ENCODE measurements at regions not wholly inside any gene's neighbourhood (a gene's known extent, or its start where the extent isn't known, plus 50 kb on each side); places are given as distances from the start of the nearest gene placed in this dataset.

- Histone ChIP-seq H3K79me2 (ENCODE audit: control insufficient read depth, insufficient read depth, low read length) (no peaks in the 10 kb centered on the region), H4K20me1 (ENCODE audit: control insufficient read depth, insufficient read depth) (no peaks in the 10 kb centered on the region), H2AFZ (ENCODE audit: control insufficient read depth, low read depth, low read length) (no peak overlapping the region), H3K4me2 (ENCODE audit: control insufficient read depth, insufficient read depth) (no peak overlapping the region), H3K36me3 (ENCODE audit: control insufficient read depth in 2 of 2, insufficient read depth in 2 of 2, low read length in 1 of 2) (no peaks in the 10 kb centered on the region), H3K4me3 (no peak overlapping the region), H3K9ac (ENCODE audit: control insufficient read depth, insufficient read depth, low read length) (no peak overlapping the region), H3K9me3 (replicated peaks; ENCODE audit: control insufficient read depth, insufficient read depth, low read length) (no peaks in the 10 kb centered on the region), H3K27ac (ENCODE audit: control insufficient read depth, insufficient read depth) (no peak overlapping the region), H3K4me1 (ENCODE audit: control insufficient read depth, insufficient read depth, low read length) (no peaks in the 10 kb centered on the region), H3K27me3 (replicated peaks in 1 of 2; ENCODE audit: control insufficient read depth in 2 of 2, insufficient read depth in 2 of 2, low read length in 1 of 2) (no peaks in the 10 kb centered on the region)
- intact Hi-C loops (cut with micrococcal nuclease; ENCODE audit: unreplicated experiment) (no loop called here), in situ Hi-C loops (cut with MboI) (no loop called here)
- ChIA-PET SMC1A (ENCODE audit: uncharacterized antibody, unreplicated experiment) (interaction anchor here (0.9 to 1.3 kb wide), 3 partner anchors 14 to 139 kb away, joined by 3 read pairs; no protein-coding TSS in a partner anchor), RAD21 (ENCODE audit: unreplicated experiment) (no interaction called here), CTCF (no interaction called here), POLR2A (no interaction called here)
- DNase-seq (ENCODE audit: low read depth, low spot score) (no peak), FAIRE-seq (no peak), ATAC-seq (no peak)
- no TSS peak for BruUV-seq (replicated peaks)
- TF ChIP-seq FOXK2 (IDR thresholded peaks at IDR 0.05) (no peak), FOS (IDR thresholded peaks at IDR 0.05; ENCODE audit: borderline replicate concordance, extremely low read depth, insufficient read length) (no peak), MEF2A (IDR thresholded peaks at IDR 0.05; ENCODE audit: insufficient read depth, low read depth, low read length) (no peak), ESRRA (IDR thresholded peaks at IDR 0.05; ENCODE audit: low read length) (no peak), CHD2 (IDR thresholded peaks at IDR 0.05; ENCODE audit: borderline replicate concordance, low read depth, low read length) (no peak), ZBTB33 (IDR thresholded peaks at IDR 0.05) (no peak), KLF5 (IDR thresholded peaks at IDR 0.05; ENCODE audit: partially characterized antibody) (no peak), GATAD2B (conservative IDR thresholded peaks at IDR 0.05; ENCODE audit: low read depth) (no peak), IKZF2 (IDR thresholded peaks at IDR 0.05) (no peak), SMC3 (IDR thresholded peaks at IDR 0.05; ENCODE audit: borderline replicate concordance, low read length) (no peak), MTA2 (IDR thresholded peaks at IDR 0.05; ENCODE audit: low read depth) (no peak), EZH2 (IDR thresholded peaks at IDR 0.05; ENCODE audit: borderline replicate concordance, control insufficient read depth, low read depth, low read length) (no peak), RCOR1 (conservative IDR thresholded peaks at IDR 0.05; ENCODE audit: low read depth, low read length) (no peak)
- TF ChIP-seq, protein P1, sequence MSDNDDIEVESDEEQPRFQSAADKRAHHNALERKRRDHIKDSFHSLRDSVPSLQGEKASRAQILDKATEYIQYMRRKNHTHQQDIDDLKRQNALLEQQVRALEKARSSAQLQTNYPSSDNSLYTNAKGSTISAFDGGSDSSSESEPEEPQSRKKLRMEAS (IDR thresholded peaks at IDR 0.05; ENCODE audit: low read depth, low read length), result no peak
- TF ChIP-seq, protein P2, sequence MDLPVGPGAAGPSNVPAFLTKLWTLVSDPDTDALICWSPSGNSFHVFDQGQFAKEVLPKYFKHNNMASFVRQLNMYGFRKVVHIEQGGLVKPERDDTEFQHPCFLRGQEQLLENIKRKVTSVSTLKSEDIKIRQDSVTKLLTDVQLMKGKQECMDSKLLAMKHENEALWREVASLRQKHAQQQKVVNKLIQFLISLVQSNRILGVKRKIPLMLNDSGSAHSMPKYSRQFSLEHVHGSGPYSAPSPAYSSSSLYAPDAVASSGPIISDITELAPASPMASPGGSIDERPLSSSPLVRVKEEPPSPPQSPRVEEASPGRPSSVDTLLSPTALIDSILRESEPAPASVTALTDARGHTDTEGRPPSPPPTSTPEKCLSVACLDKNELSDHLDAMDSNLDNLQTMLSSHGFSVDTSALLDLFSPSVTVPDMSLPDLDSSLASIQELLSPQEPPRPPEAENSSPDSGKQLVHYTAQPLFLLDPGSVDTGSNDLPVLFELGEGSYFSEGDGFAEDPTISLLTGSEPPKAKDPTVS (IDR thresholded peaks at IDR 0.05; ENCODE audit: low read depth, low read length), result no peak
- WGBS (ENCODE audit: insufficient coverage, insufficient replicate concordance, low lambda C conversion rate, missing lambda C conversion rate), result 0% methylated on average over 1 of the region's 1 CpG
These were observed 529.5 kb upstream of the FZD8 start for GRCh38 chr10:36171556-36171952.
